ENCODE measurements at regions not wholly inside any gene's neighbourhood (a gene's known extent, or its start where the extent isn't known, plus 50 kb on each side); places are given as distances from the start of the nearest gene placed in this dataset.

DNA sequence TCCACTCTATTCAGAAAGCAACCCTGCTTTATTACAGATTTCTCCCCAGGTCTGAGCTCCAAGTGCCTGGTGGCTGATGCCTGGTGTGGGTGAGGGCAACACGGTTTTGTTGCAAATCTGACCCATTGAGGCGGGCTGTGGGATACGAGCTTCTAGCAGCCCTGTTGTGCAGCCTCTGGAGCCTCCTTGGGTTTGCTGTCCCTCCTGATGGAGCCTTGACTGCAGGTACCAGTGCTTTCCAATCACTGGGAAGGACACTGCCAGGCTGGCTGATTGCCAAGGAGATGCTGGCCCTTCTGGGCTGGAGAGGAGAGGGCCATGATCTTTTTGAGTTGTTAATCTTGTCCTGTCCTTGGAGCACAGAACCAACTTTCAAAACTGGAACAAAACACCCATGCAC is 151.0 kb upstream of the RGMA start:
- no peak for DNase-seq
- peaks cover 20% of the 10 kb centered on the region for H3K27me3 Mint-ChIP-seq (ENCODE audit: low read depth, poor library complexity)
- peaks cover 5% of the 10 kb centered on the region for H3K9me3 Mint-ChIP-seq
- no peaks in the 10 kb centered on the region for H3K36me3 Mint-ChIP-seq (ENCODE audit: low read depth)
- H3K4me3 Mint-ChIP-seq, result no peak overlapping the region
- TF ChIP-seq, protein P1, sequence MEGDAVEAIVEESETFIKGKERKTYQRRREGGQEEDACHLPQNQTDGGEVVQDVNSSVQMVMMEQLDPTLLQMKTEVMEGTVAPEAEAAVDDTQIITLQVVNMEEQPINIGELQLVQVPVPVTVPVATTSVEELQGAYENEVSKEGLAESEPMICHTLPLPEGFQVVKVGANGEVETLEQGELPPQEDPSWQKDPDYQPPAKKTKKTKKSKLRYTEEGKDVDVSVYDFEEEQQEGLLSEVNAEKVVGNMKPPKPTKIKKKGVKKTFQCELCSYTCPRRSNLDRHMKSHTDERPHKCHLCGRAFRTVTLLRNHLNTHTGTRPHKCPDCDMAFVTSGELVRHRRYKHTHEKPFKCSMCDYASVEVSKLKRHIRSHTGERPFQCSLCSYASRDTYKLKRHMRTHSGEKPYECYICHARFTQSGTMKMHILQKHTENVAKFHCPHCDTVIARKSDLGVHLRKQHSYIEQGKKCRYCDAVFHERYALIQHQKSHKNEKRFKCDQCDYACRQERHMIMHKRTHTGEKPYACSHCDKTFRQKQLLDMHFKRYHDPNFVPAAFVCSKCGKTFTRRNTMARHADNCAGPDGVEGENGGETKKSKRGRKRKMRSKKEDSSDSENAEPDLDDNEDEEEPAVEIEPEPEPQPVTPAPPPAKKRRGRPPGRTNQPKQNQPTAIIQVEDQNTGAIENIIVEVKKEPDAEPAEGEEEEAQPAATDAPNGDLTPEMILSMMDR (IDR thresholded peaks at IDR 0.05), result no peak
- H3K4me1 Mint-ChIP-seq, result peaks cover 6% of the 10 kb centered on the region
- no peak overlapping the region for H3K27ac Mint-ChIP-seq

DNA sequence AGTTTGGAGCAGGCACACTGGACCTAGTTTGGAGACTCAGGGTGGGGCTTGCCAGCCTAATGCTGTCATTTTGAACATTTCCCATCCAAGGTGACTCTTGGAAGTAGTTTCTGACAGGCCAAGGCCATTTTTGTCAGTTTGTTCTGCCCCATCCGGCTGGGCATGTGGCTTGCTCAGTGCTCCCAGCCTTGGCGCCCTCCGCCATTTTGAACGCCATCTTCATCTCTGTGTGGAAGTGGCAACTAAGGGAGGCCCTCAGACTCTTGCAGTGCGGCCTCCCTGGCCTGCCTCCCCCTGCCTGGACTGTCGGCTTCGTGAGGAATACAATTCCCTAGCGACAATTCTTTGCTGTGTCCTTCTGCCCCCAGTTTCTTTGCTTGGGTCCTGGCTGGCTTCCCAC is 150.6 kb upstream of the RGMA start:
- TF ChIP-seq, protein P1 (IDR thresholded peaks at IDR 0.05), result no peak
- no peak for DNase-seq
- H3K36me3 Mint-ChIP-seq (ENCODE audit: low read depth), result no peaks in the 10 kb centered on the region
- peaks cover 16% of the 10 kb centered on the region for H3K27me3 Mint-ChIP-seq (ENCODE audit: low read depth, poor library complexity)
- H3K4me3 Mint-ChIP-seq, result no peak overlapping the region
- peaks cover 2% of the 10 kb centered on the region for H3K4me1 Mint-ChIP-seq
- H3K27ac Mint-ChIP-seq, result no peak overlapping the region
- peaks cover 5% of the 10 kb centered on the region for H3K9me3 Mint-ChIP-seq

DNA sequence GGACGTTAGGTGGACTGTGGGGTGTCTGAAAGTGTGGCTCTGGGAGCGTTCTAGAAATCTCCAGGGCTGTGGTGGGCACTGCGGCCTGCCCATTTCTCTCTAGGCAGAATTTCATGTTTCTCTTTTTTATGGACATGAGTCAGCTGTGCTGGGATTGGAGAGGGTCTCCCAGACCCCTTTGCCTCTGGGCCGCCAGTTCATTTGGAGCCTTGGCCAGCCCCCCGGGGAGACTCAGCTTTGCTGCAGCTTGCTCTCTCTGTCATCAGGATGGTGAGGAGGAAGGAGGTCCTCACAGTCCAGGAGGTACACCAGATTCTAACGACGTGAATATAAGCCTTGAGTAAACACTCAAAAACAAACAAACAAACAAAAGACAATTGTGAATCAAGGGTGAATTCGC is 149.6 kb upstream of the RGMA start:
- H3K27ac Mint-ChIP-seq, result no peak overlapping the region
- H3K9me3 Mint-ChIP-seq, result peaks cover 5% of the 10 kb centered on the region
- TF ChIP-seq, protein P1 (IDR thresholded peaks at IDR 0.05), result no peak
- no peak for DNase-seq
- H3K27me3 Mint-ChIP-seq (ENCODE audit: low read depth, poor library complexity), result peaks cover 15% of the 10 kb centered on the region
- H3K4me1 Mint-ChIP-seq, result no peaks in the 10 kb centered on the region
- H3K4me3 Mint-ChIP-seq, result no peak overlapping the region
- no peaks in the 10 kb centered on the region for H3K36me3 Mint-ChIP-seq (ENCODE audit: low read depth)

DNA sequence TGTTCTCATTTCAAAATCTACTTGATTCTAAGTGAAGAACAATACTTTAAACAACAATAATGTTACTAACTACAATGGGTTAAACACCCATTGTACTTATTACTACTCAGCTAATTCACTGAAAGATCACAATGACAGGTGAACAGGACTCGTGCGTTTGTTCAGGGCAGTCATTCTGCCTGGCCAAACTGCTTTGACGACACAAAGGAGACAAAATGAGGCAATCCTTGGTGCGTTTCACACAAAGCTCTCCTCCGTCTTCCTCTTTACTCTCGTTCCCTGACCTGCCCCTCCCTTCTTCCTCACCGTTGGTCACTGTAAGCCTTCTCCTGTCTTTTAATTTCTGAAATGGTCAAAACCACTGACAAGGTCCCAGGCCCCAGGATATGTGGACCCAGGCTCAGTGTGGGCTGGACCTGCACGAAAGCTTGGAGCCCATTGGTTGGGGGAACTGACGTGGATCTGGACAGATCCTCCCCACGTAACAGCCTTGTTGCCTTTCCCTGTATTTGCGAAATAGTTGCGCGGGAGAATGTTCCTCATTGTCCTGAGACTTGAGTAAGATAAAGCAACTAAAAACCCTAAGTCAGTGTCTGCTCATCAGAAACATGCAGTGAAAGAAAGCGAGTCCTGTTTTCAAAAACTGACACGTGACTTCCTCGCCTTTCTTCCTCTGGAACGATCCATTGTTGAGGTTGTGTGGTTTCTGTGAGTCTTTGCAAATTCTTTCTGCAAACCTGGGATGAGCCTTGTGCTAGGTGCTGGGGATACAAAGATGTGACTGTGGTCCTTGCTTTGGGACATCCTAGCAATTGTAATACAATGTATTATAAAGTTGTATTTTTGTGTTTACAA is 147.1 kb upstream of the RGMA start:
- DNase-seq, result no peak
- Mint-ChIP-seq H3K9me3 (peaks cover 7% of the 10 kb centered on the region), H3K4me3 (no peak overlapping the region), H3K4me1 (peaks cover 2% of the 10 kb centered on the region), H3K27ac (no peak overlapping the region), H3K36me3 (ENCODE audit: low read depth) (peaks cover 1% of the 10 kb centered on the region), H3K27me3 (ENCODE audit: low read depth, poor library complexity) (peaks cover 15% of the 10 kb centered on the region)
- TF ChIP-seq, protein P1 (IDR thresholded peaks at IDR 0.05), result no peak

DNA sequence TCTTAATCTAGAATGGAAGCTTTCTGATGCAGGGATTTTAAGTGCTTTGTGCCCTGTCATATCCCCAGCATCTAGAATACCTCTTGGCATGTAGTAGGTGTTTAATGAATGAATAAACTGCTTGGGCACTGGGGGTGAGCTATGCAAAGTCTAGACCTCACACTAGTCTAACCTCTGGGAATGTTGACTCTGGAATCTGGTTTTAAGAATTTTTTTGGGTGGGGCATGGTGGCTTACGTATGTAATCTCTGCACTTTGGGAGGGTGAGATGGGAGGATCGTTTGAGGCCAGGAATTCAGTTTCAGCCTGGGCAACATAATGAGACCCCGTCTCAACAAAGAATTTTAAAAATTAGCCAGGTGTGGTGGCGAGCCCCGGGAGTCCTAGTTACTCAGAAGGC is 146.3 kb upstream of the RGMA start:
- H3K27ac Mint-ChIP-seq, result no peak overlapping the region
- H3K9me3 Mint-ChIP-seq, result peaks cover 16% of the 10 kb centered on the region
- H3K4me1 Mint-ChIP-seq, result peaks cover 5% of the 10 kb centered on the region
- no peak overlapping the region for H3K4me3 Mint-ChIP-seq
- TF ChIP-seq, protein P1 (IDR thresholded peaks at IDR 0.05), result no peak
- peaks cover 10% of the 10 kb centered on the region for H3K27me3 Mint-ChIP-seq (ENCODE audit: low read depth, poor library complexity)
- DNase-seq, result no peak
- H3K36me3 Mint-ChIP-seq (ENCODE audit: low read depth), result peaks cover 10% of the 10 kb centered on the region

DNA sequence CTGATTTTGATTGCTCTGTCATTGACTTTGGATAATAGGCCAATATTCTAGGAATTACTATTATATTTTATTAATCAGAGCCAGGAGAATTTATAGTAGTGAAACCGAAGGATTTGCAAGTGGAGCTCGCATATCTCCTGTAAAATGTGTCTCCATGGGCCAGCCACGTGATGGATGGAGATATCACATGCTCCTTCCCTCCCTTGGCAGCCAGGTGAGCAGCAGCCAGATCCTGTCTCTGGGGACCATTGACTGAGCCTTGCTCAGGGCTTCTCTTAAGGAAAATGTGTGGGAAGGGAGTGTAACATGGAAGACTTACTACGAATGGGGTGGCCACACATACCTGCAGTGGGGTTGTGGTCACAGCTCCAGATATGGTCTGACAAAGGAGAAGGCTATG is 144.7 kb upstream of the RGMA start:
- Mint-ChIP-seq H3K27me3 (ENCODE audit: low read depth, poor library complexity) (peaks cover 10% of the 10 kb centered on the region), H3K4me3 (no peak overlapping the region), H3K27ac (no peak overlapping the region), H3K9me3 (peaks cover 31% of the 10 kb centered on the region), H3K4me1 (peaks cover 5% of the 10 kb centered on the region), H3K36me3 (ENCODE audit: low read depth) (peaks cover 15% of the 10 kb centered on the region)
- no peak for DNase-seq
- TF ChIP-seq, protein P1 (IDR thresholded peaks at IDR 0.05), result no peak

Measured in nephron progenitor cell (in vitro differentiated cells).